ENCODE measurements at regions not wholly inside any gene's neighbourhood (a gene's known extent, or its start where the extent isn't known, plus 50 kb on each side); places are given as distances from the start of the nearest gene placed in this dataset.
A peak's percentile ranks its signal among the peaks of the same experiment; 100 is the strongest.

DNA sequence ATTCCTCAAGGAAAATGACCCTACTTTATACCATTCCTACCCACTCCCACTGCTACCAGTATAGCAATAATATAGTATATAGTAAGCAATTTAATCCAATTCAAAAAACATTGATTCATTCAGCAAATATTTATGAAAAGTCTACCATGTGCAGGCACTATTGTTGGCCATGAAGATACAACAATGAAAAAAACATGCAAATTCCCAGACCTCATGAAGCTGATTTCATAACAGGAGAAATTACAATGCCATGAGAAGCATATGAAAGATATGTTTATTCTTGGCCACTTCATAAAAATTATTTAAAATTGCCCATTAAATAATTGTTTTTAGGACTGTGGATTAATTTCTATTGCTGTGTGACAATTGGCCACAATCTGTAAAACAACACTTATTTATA is 315.8 kb upstream of the COL8A1 start:
- Histone ChIP-seq H3K4me3 (no peak overlapping the region), H3K4me1 (peaks cover 4 to 10% (median 5%) of the 10 kb centered on the region in 3 donors), H3K27me3 (no peaks in the 10 kb centered on the region), H3K27ac (no peak overlapping the region), H3K36me3 (no peaks in the 10 kb centered on the region), H3K9me3 (no peaks in the 10 kb centered on the region)
- TF ChIP-seq POLR2AphosphoS5 (IDR thresholded peaks at IDR 0.05) (no peak), POLR2A (IDR thresholded peaks at IDR 0.05) (no peak), EP300 (IDR thresholded peaks at IDR 0.05) (no peak)
- TF ChIP-seq, protein P1, sequence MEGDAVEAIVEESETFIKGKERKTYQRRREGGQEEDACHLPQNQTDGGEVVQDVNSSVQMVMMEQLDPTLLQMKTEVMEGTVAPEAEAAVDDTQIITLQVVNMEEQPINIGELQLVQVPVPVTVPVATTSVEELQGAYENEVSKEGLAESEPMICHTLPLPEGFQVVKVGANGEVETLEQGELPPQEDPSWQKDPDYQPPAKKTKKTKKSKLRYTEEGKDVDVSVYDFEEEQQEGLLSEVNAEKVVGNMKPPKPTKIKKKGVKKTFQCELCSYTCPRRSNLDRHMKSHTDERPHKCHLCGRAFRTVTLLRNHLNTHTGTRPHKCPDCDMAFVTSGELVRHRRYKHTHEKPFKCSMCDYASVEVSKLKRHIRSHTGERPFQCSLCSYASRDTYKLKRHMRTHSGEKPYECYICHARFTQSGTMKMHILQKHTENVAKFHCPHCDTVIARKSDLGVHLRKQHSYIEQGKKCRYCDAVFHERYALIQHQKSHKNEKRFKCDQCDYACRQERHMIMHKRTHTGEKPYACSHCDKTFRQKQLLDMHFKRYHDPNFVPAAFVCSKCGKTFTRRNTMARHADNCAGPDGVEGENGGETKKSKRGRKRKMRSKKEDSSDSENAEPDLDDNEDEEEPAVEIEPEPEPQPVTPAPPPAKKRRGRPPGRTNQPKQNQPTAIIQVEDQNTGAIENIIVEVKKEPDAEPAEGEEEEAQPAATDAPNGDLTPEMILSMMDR (IDR thresholded peaks at IDR 0.05): no peak
- ATAC-seq: no peak

GRCh38 chr3:99321261-99321660 is 317.1 kb upstream of the COL8A1 start:
- ATAC-seq: no peak
- 7 to 21% methylated on average over 1 of the region's 1 CpG for WGBS, 2 donors (ENCODE audit: low coverage in 1 of 2)

DNA sequence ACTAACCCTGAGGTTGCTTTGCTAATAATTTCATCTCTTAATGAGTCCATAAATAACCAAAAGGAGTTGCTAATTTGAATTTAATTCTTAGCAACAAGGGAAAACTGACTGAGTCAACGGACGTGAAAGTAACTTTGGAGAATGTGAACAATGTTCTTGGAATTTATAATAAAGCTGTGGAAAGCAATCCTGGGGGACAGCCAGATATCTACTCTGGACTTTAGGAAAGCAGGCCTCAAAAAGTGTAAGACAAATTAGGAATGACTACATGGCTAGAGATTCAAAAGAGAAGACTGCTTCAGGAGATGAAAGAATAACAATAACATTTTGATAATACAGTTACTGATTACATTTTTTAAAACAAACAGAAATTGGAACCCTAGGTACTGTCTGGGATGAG is 318.4 kb upstream of the COL8A1 start:
- Histone ChIP-seq H3K27ac (peak overlapping the region; percentile 32 to 61 (median 46)), H3K4me1 (peaks cover 4 to 10% (median 5%) of the 10 kb centered on the region in 3 donors), H3K9me3 (no peaks in the 10 kb centered on the region), H3K27me3 (no peaks in the 10 kb centered on the region), H3K36me3 (no peaks in the 10 kb centered on the region), H3K4me3 (no peak overlapping the region)
- TF ChIP-seq, protein P1 (IDR thresholded peaks at IDR 0.05): no peak
- no peak for TF ChIP-seq POLR2A (IDR thresholded peaks at IDR 0.05)
- no peak for TF ChIP-seq EP300 (IDR thresholded peaks at IDR 0.05)
- TF ChIP-seq POLR2AphosphoS5 (IDR thresholded peaks at IDR 0.05): no peak
- 0 to 18% methylated on average over 2 of the region's 2 CpGs for WGBS, 2 donors (ENCODE audit: low coverage in 1 of 2)
- ATAC-seq: peak; percentile 28

More at GRCh38 chr3:99321261-99321660, 317.1 kb upstream of the COL8A1 start:
- Histone ChIP-seq H3K27ac (no peak overlapping the region), H3K4me3 (no peak overlapping the region), H3K4me1 (peaks cover 4 to 10% (median 5%) of the 10 kb centered on the region in 3 donors), H3K9me3 (no peaks in the 10 kb centered on the region), H3K27me3 (no peaks in the 10 kb centered on the region), H3K36me3 (no peaks in the 10 kb centered on the region)
- TF ChIP-seq POLR2AphosphoS5 (IDR thresholded peaks at IDR 0.05): no peak
- TF ChIP-seq, protein P1 (IDR thresholded peaks at IDR 0.05): no peak
- no peak for TF ChIP-seq POLR2A (IDR thresholded peaks at IDR 0.05)
- no peak for TF ChIP-seq EP300 (IDR thresholded peaks at IDR 0.05)

GRCh38 chr3:99319450-99319849 is 318.9 kb upstream of the COL8A1 start:
- Histone ChIP-seq H3K9me3 (no peaks in the 10 kb centered on the region), H3K36me3 (no peaks in the 10 kb centered on the region), H3K4me3 (no peak overlapping the region), H3K27ac (peak overlapping the region; percentile 32 to 61 (median 46)), H3K27me3 (no peaks in the 10 kb centered on the region), H3K4me1 (peaks cover 4 to 10% (median 5%) of the 10 kb centered on the region in 3 donors)
- TF ChIP-seq POLR2AphosphoS5 (IDR thresholded peaks at IDR 0.05) (no peak), POLR2A (IDR thresholded peaks at IDR 0.05) (no peak), EP300 (IDR thresholded peaks at IDR 0.05) (no peak)
- TF ChIP-seq, protein P1 (IDR thresholded peaks at IDR 0.05): no peak
- 20 to 31% methylated on average over 1 of the region's 1 CpG for WGBS, 2 donors (ENCODE audit: low coverage in 1 of 2)
- no peak for ATAC-seq

- H3K27me3 ChIP-seq: no peaks in the 10 kb centered on the region
- peaks cover 4 to 10% (median 5%) of the 10 kb centered on the region in 3 donors for H3K4me1 ChIP-seq
- H3K27ac ChIP-seq: no peak overlapping the region
- H3K4me3 ChIP-seq: no peak overlapping the region
- no peaks in the 10 kb centered on the region for H3K9me3 ChIP-seq
- WGBS, 2 donors (ENCODE audit: low coverage in 1 of 2): 28 to 57% methylated on average over 2 of the region's 2 CpGs
- ATAC-seq: no peak
- TF ChIP-seq POLR2AphosphoS5 (IDR thresholded peaks at IDR 0.05) (no peak), EP300 (IDR thresholded peaks at IDR 0.05) (no peak), POLR2A (IDR thresholded peaks at IDR 0.05) (no peak)
- TF ChIP-seq, protein P1 (IDR thresholded peaks at IDR 0.05): no peak
- no peaks in the 10 kb centered on the region for H3K36me3 ChIP-seq
These were observed 321.2 kb upstream of the COL8A1 start for GRCh38 chr3:99317201-99317600.

Data from gastroesophageal sphincter (tissue), 4 donors.